Activated CD4-positive, alpha-beta memory T cell treated with anti-CD3 and anti-CD28 coated beads for 36 hours (primary cell): ENCODE measurements at regions not wholly inside any gene's neighbourhood (a gene's known extent, or its start where the extent isn't known, plus 50 kb on each side); places are given as distances from the start of the nearest gene placed in this dataset.
"Not testable (repeated sequence)": the region's sequence is repeated elsewhere in the genome, so short reads cannot be mapped to it uniquely, and the experiment has no call there.

Experiments
- CTCF ChIA-PET: fragments of 350-600 bp; sonication (Branson Sonifier 250); formaldehyde crosslinking; loops from one replicate; lab custom pipeline; 2021; ENCODE audit warnings: antibody characterized with exemption, inconsistent platforms; lab: Charles Lee
- POLR2A ChIA-PET: fragments of 350-600 bp; sonication (Branson Sonifier 250); formaldehyde crosslinking; loops from one replicate; lab custom pipeline; 2021; ENCODE audit warnings: antibody characterized with exemption; lab: Charles Lee
- DNase-seq: peaks from one replicate; pipeline ENCODE4 v3.0.0-alpha.2; 2020
- H3K27ac Mint-ChIP-seq: one replicate; pipeline ENCODE4 v1.8.0; 2021; ENCODE audit warnings: mixed read lengths
- H3K27me3 Mint-ChIP-seq: one replicate; pipeline ENCODE4 v1.8.0; 2021; ENCODE audit warnings: mixed read lengths
- H3K36me3 Mint-ChIP-seq: one replicate; pipeline ENCODE4 v1.8.0; 2021; ENCODE audit warnings: mixed read lengths
- H3K4me1 Mint-ChIP-seq: one replicate; pipeline ENCODE4 v1.8.0; 2021; ENCODE audit warnings: low read depth, mixed read lengths
- H3K4me3 Mint-ChIP-seq: one replicate; pipeline ENCODE4 v1.8.0; 2021; ENCODE audit warnings: mild to moderate bottlenecking, mixed read lengths
- H3K9me3 Mint-ChIP-seq: one replicate; pipeline ENCODE4 v1.8.0; 2021; ENCODE audit warnings: mixed read lengths
- intact Hi-C: fragments of 100-400 bp; cut with micrococcal nuclease; formaldehyde crosslinking; loops from one replicate; pipeline ENCODE4 v1.15.1; 2023

DNA sequence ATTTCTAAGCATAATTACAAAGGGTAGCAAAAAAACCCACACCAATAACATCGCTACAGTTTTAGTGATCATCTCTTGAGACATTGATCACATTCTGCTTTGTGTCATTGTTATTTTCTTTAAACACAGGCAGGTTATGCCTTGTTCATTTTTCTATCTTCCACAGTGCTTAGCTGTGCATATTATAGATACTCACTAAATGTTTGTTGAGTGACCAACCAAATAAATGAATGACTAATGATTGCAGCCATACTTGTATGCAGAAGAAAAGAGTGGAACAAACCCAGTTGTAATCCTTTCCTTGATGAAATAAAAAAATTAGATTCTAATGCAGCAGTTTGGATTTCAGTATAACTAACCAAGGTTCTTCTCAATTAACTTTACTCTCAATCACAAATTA is 81.0 kb upstream of the RASSF8 start:
- H3K9me3 Mint-ChIP-seq, result no peaks in the 10 kb centered on the region
- no peaks in the 10 kb centered on the region for H3K4me1 Mint-ChIP-seq
- intact Hi-C loops, result no loop called here
- H3K4me3 Mint-ChIP-seq, result no peak overlapping the region
- CTCF ChIA-PET, result no interaction called here
- no peaks in the 10 kb centered on the region for H3K36me3 Mint-ChIP-seq
- DNase-seq, result no peak
- POLR2A ChIA-PET, result no interaction called here
- H3K27me3 Mint-ChIP-seq, result no peaks in the 10 kb centered on the region
- H3K27ac Mint-ChIP-seq, result no peak overlapping the region

DNA sequence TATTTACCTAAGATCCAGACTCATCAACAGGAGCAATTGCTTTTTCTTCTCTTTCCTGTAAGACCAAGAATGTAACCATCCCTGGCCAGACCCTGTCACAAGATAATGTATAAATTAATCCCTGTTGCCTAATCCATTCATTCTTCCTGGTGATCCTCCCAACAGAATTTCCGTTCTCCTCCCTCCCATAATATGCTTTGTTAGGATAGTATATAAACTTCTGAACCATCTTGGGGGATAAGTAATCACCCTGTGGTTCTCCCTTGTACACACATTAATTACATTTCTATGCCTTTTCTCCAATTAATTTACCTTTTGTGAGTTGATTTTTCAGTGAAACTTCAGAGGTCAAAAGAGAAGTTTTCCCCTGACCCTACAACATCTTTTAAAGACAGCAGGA is 76.2 kb upstream of the RASSF8 start:
- POLR2A ChIA-PET, result no interaction called here
- no peaks in the 10 kb centered on the region for H3K4me1 Mint-ChIP-seq
- CTCF ChIA-PET, result no interaction called here
- intact Hi-C loops, result no loop called here
- no peaks in the 10 kb centered on the region for H3K36me3 Mint-ChIP-seq
- DNase-seq, result no peak
- H3K9me3 Mint-ChIP-seq, result no peaks in the 10 kb centered on the region
- H3K4me3 Mint-ChIP-seq, result no peak overlapping the region
- no peak overlapping the region for H3K27ac Mint-ChIP-seq
- H3K27me3 Mint-ChIP-seq, result no peaks in the 10 kb centered on the region

DNA sequence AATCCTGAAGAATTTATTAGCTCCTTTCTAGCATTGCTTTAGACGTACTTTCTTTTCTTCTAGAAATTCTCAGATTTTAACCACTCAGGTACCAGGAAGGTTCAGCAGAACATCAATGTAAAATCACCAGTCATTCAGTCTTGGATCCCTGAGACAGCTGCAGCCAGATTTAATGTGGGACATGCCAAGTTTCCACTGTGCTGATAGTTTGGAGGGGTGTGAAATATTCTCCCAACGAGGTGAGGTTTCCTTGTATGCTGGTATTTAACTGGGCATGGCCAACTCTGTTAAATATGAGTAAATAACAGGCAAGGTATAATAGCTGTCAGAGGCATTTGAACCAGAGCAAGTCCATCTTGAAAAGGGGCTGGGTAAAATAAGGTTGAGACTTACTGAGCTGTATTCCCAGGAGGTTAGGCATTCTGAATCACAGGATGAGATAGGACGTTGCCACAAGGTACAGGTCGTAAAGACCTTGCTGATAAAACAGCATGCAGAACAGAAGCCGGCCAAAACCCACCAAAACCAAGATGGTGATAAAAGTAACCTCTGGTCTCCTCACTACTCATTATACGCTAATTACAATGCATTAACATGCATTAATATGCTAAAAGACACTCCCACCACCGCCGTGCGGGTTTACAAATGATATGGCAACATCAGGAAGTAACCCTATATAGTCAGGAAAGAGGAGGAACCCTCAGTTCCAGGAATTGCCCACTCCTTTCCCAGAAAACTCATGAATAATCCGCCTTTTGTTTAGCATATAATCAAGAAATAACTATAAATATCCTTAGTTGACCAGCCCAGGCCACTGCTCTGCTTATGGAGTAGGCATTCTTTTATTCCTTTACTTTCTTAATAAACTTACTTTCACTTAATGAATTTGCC is 75.2 kb upstream of the RASSF8 start:
- Mint-ChIP-seq H3K4me1 (no peaks in the 10 kb centered on the region), H3K27me3 (no peaks in the 10 kb centered on the region), H3K36me3 (no peaks in the 10 kb centered on the region), H3K9me3 (no peaks in the 10 kb centered on the region), H3K4me3 (no peak overlapping the region), H3K27ac (no peak overlapping the region)
- DNase-seq, result no peak
- CTCF ChIA-PET, result no interaction called here
- intact Hi-C loops, result no loop called here
- POLR2A ChIA-PET, result no interaction called here

DNA sequence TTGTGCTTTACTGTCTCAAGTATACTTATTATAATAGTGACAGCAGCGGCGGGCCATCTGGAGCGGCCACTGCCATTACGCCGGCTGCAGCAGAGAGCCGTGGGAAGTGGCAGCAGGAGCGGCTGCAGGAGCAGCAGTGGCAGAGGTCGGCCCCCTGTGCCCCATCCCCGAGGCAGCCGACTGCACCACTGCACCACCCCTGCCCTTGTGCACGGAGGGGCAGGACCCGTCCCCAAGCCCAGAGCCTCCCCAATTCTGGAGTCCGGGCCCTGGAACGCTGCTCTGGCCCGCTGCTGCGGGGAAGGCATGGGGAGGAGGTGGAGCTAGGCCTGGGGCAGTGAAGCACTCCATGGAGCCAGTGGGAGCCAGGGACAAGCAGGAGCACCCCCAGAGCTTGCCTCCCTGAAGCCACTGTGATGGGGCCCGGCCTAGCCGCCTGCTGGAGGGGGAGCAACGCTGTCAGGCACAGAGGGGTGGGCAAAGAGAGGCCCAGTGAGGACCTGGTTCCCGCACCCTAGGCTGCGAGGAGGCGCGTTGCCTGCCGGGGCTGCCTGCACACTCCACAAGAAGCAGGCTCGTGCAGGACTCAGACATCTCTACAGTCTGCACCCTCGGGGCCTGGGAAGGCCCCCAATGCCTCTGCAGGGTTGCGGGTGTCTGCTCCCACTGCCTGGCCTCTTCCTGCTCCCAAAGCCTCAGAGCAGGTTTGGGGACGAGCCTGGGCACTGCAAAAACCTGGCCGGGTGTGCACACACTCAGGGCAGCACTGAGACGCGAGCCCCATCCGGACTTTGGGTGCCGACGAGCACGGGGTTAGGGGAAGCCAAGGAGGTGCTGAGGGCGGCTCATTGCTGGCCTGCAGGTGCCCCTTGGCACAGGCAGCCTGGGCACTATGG is 74.2 kb upstream of the RASSF8 start:
- H3K27ac Mint-ChIP-seq, result no peak overlapping the region
- no peaks in the 10 kb centered on the region for H3K9me3 Mint-ChIP-seq
- ChIA-PET POLR2A (no interaction called here), CTCF (no interaction called here)
- intact Hi-C loops, result no loop called here
- DNase-seq, result no peak
- no peaks in the 10 kb centered on the region for H3K4me1 Mint-ChIP-seq
- no peaks in the 10 kb centered on the region for H3K27me3 Mint-ChIP-seq
- no peak overlapping the region for H3K4me3 Mint-ChIP-seq
- H3K36me3 Mint-ChIP-seq, result no peaks in the 10 kb centered on the region

DNA sequence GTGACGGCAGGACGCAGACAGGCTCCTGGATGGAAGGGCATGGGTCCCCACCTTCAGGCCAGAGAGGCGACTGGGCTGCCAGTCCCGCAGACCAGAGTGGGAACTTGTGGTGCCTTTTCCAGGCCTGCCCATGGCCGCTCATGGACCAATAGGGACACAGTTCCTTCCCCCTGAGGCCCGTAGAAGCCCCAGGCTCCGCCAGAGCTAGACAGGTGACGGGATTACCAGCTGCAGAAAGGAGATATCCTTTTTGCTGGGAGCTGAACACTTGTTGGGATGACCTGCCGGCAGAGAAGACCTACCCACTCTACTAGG is 73.6 kb upstream of the RASSF8 start:
- H3K27me3 Mint-ChIP-seq, result no peaks in the 10 kb centered on the region
- no peak for DNase-seq
- no peak overlapping the region for H3K27ac Mint-ChIP-seq
- ChIA-PET CTCF (no interaction called here), POLR2A (no interaction called here)
- no peaks in the 10 kb centered on the region for H3K4me1 Mint-ChIP-seq
- no peak overlapping the region for H3K4me3 Mint-ChIP-seq
- H3K9me3 Mint-ChIP-seq, result no peaks in the 10 kb centered on the region
- H3K36me3 Mint-ChIP-seq, result no peaks in the 10 kb centered on the region
- intact Hi-C loops, result no loop called here

DNA sequence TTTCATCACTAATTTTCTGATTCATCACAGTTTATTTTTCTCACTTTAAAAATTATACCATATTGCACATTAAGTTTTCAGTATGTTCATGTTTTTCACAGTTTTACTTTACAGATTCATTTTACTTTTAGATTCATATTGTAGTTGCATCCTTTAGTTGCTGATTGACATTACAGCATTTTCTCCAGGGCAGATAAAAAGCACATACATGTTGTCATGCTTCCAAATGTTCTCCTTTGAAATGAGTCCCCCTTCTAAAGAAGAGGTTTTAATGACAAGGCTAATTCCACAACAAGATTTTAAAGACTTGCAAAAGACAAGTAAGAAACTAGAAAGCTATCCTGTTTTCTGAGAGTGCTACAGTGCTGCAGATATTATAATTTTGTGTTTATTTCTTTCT is 72.1 kb upstream of the RASSF8 start:
- no peak for DNase-seq
- Mint-ChIP-seq H3K27ac (no peak overlapping the region), H3K9me3 (no peaks in the 10 kb centered on the region), H3K4me3 (no peak overlapping the region), H3K36me3 (no peaks in the 10 kb centered on the region), H3K27me3 (no peaks in the 10 kb centered on the region), H3K4me1 (no peaks in the 10 kb centered on the region)
- POLR2A ChIA-PET, result no interaction called here
- intact Hi-C loops, result no loop called here
- CTCF ChIA-PET, result no interaction called here

DNA sequence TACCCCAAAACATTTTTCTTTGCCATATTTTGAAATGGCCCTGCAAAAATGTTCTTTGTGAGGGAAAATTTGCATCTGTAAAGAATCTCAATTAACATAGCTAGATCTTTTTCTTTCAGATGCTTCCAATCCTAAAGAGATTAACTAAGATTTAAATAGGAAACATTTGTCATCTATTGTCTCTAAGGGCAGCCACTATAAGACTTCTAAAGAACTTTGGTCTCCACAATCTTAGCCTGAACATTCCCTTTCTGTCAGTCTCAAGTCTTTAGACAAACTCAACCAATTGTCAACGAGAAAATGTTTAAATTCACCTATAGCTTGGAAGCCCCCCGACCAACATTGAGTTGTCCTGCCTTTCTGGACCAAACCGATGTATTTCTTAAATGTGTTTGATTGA is 71.1 kb upstream of the RASSF8 start:
- Mint-ChIP-seq H3K4me1 (no peaks in the 10 kb centered on the region), H3K27ac (no peak overlapping the region), H3K9me3 (no peaks in the 10 kb centered on the region), H3K27me3 (no peaks in the 10 kb centered on the region), H3K36me3 (no peaks in the 10 kb centered on the region), H3K4me3 (no peak overlapping the region)
- CTCF ChIA-PET, result no interaction called here
- DNase-seq, result no peak
- POLR2A ChIA-PET, result no interaction called here
- intact Hi-C loops, result no loop called here

DNA sequence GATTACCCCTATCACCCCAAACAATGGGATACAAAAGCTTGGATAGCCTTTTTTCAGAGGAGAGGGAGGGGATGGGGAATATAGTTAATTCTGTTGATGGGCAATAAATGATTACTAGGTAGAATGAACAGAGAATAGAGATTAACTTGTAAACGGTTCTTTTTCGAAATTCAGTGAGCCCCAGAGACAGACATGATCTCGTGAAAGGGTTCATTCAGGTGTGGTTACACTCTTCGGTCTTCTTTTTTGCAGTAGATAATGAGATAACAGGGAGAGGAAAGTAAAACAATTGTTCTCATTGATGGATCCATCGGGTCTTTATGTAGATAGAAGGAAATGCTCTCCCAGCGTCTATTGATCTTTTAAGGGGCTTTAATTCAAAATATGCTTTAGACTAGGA is 69.3 kb upstream of the RASSF8 start:
- H3K27me3 Mint-ChIP-seq, result no peaks in the 10 kb centered on the region
- H3K27ac Mint-ChIP-seq, result no peak overlapping the region
- no peaks in the 10 kb centered on the region for H3K9me3 Mint-ChIP-seq
- ChIA-PET CTCF (no interaction called here), POLR2A (no interaction called here)
- intact Hi-C loops, result no loop called here
- H3K36me3 Mint-ChIP-seq, result no peaks in the 10 kb centered on the region
- no peak for DNase-seq
- H3K4me1 Mint-ChIP-seq, result no peaks in the 10 kb centered on the region
- no peak overlapping the region for H3K4me3 Mint-ChIP-seq

DNA sequence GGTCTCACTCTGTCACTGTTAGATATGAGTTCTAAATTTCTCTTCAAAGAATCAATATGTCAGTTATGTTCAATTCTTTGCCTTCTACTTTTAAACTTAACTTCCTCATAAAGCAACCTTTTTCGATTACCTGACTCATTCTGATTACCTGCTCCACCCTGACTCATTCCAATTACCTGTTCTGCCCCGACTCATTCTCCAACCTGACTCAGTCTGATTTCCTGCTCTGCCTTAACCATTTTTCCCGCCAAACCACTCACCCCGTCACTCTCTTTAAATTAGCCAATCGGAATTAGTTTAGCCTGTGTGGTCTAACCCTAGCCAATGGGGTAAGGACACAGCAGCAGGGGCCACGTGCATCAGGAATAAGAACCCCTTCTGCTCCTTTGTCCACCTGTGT is 67.4 kb upstream of the RASSF8 start:
- H3K27ac Mint-ChIP-seq, H3K27me3 Mint-ChIP-seq, H3K36me3 Mint-ChIP-seq, intact Hi-C loops, H3K4me1 Mint-ChIP-seq, H3K9me3 Mint-ChIP-seq, DNase-seq, H3K4me3 Mint-ChIP-seq, CTCF ChIA-PET, POLR2A ChIA-PET: not testable (repeated sequence)

DNA sequence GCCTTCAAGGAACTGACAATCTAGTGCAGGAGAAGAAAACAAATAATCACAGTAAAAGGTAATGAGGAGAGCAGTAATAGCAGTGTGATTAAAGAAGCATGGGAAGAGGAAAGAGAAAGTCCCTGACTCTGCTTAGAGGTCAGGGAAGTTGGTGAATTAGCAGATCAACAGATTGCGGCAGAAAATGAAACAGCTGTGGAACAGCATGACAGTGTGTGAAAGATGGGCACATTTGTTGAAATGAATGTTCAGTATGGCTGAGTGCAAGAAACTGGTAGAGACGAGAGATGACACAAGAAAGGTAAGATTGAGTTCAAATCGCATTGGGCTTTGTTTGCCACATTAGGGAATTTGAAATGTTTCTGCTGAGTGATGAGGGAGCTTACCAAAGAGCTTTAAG is 63.7 kb upstream of the RASSF8 start:
- ChIA-PET CTCF (no interaction called here), POLR2A (no interaction called here)
- no peaks in the 10 kb centered on the region for H3K36me3 Mint-ChIP-seq

DNA sequence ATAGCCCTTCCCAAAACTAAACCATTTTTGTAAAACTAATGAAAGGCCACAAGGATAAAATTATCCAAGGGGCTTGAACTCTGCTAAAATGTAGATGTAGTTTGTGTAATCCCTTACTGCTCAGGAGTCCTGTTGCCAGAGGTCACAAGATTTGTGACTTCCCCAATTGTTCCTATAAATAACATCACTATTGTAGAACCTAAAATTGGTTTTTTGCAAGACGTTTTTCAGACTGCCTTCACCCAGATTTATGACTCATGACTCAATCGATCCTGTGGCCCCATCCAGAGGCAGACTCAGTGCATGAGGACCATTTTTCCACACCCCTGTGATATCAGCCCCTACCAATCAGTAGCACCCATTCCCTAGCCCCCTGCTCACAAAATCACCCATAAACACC is 61.5 kb upstream of the RASSF8 start:
- Mint-ChIP-seq H3K36me3 (no peaks in the 10 kb centered on the region), H3K4me3 (no peak overlapping the region), H3K27me3 (peaks cover 1% of the 10 kb centered on the region), H3K9me3 (peaks cover 8% of the 10 kb centered on the region), H3K27ac (no peak overlapping the region), H3K4me1 (no peaks in the 10 kb centered on the region)
- intact Hi-C loops, result no loop called here
- ChIA-PET POLR2A (no interaction called here), CTCF (no interaction called here)
- DNase-seq, result no peak

More for the DNA sequence above, 63.7 kb upstream of the RASSF8 start:
- intact Hi-C loops, result no loop called here
- H3K4me3 Mint-ChIP-seq, result no peak overlapping the region
- no peaks in the 10 kb centered on the region for H3K4me1 Mint-ChIP-seq
- peaks cover 1% of the 10 kb centered on the region for H3K27me3 Mint-ChIP-seq
- no peak for DNase-seq
- peaks cover 8% of the 10 kb centered on the region for H3K9me3 Mint-ChIP-seq
- H3K27ac Mint-ChIP-seq, result no peak overlapping the region

DNA sequence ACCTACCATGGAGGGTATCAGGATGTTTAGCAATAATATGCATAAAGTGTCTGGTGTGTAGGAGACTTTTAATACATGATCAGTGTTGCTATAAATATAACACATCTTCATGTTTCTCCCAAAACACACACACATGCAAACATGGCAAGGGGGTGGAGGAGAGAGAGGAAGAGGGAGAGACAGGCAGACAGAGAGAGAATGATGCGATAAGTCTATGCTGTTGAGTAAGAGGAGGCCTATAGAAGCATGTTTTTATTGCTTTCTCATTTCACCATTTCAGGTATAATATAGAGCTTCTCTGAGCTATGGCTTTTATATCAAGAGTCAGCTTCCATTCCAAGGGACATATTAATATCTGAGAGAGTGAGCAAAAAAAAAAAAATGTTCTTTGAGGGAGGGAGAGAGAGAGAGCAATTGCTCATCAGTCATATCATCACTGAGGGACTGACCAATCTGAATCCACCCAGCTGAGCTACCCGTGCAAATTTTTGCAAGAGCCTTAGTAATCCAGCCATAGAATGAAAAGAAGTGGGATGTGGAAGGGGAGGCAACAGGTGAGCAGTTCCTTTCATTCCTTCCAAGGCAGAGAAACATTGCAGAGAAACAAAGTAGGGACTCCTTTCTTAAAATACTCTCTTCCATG is 54.8 kb upstream of the RASSF8 start:
- peaks cover 3% of the 10 kb centered on the region for H3K9me3 Mint-ChIP-seq

More for the DNA sequence above, 54.8 kb upstream of the RASSF8 start:
- POLR2A ChIA-PET, result no interaction called here
- H3K27me3 Mint-ChIP-seq, result no peaks in the 10 kb centered on the region
- H3K4me3 Mint-ChIP-seq, result no peak overlapping the region
- DNase-seq, result no peak
- H3K4me1 Mint-ChIP-seq, result no peaks in the 10 kb centered on the region
- no peaks in the 10 kb centered on the region for H3K36me3 Mint-ChIP-seq
- H3K27ac Mint-ChIP-seq, result no peak overlapping the region
- CTCF ChIA-PET, result no interaction called here
- intact Hi-C loops, result no loop called here
